Panc1 (cell line): ENCODE measurements at regions not wholly inside any gene's neighbourhood (a gene's known extent, or its start where the extent isn't known, plus 50 kb on each side); places are given as distances from the start of the nearest gene placed in this dataset.

Experiments
- ATAC-seq: fragments of 200-7000 bp; cut with Tn5 transposase; 2 replicates; pipeline ENCODE4 v1.9.1; 2020; ENCODE audit warnings: mild to moderate bottlenecking, moderate library complexity
- BruUV-seq: library from RNA; stranded (reverse); fragments of 400-500 nt; replicated peaks from 2 replicates; lab custom pipeline; 2021; lab: Mats Ljungman, UMichigan
- CTCF ChIA-PET: fragments of 300-600 bp; sonication (Branson Sonifier 250); formaldehyde crosslinking; loops from one replicate; lab custom pipeline; 2022; ENCODE audit warnings: antibody characterized with exemption; lab: Charles Lee
- POLR2A ChIA-PET: fragments of 300-600 bp; sonication (Branson Sonifier 250); formaldehyde crosslinking; loops from one replicate; lab custom pipeline; 2022; ENCODE audit warnings: antibody characterized with exemption; lab: Charles Lee
- DNase-seq: peaks from one replicate; pipeline ENCODE4 v3.0.0-alpha.2; 2010; ENCODE audit warnings: low read depth, low spot score
- H3K27ac ChIP-seq: 2 replicates; pipeline ENCODE4 v1.5.1; 2011; ENCODE audit warnings: mild to moderate bottlenecking, low read length, inconsistent platforms
- H3K27me3 ChIP-seq: fragments of 200-500 bp; sonication (Bioruptor generic); 2 replicates; pipeline ENCODE4 v1.6.0; 2014; ENCODE audit warnings: low read length, inconsistent platforms; ENCODE audit not compliant: control insufficient read depth, insufficient read depth
- H3K36me3 ChIP-seq: fragments of 200-500 bp; sonication (Bioruptor generic); 2 replicates; pipeline ENCODE4 v1.5.1; 2014; ENCODE audit warnings: inconsistent platforms, mild to moderate bottlenecking, low read length, moderate library complexity; ENCODE audit not compliant: control insufficient read depth, insufficient read depth
- H3K4me1 ChIP-seq: 2 replicates; pipeline ENCODE4 v1.5.1; 2011; ENCODE audit warnings: inconsistent platforms, mild to moderate bottlenecking, low read length, moderate library complexity; ENCODE audit not compliant: control insufficient read depth, insufficient read depth
- H3K4me3 ChIP-seq, 2 experiments: 2 replicates each; pipeline ENCODE4 v1.5.1; 2011 to 2012; ENCODE audit warnings: low read depth in 2 of 2, low read length in 2 of 2, mild to moderate bottlenecking in 2 of 2, inconsistent platforms in 1 of 2, moderate library complexity in 1 of 2
- H3K9me3 ChIP-seq: fragments of 200-500 bp; sonication (Bioruptor generic); 2 replicates; pipeline ENCODE4 v1.5.1; 2014; ENCODE audit warnings: low read depth, mild to moderate bottlenecking, inconsistent platforms, low read length, moderate library complexity; ENCODE audit not compliant: control insufficient read depth, insufficient read depth
- CTCF ChIP-seq: fragments of 450-650 bp; IDR thresholded peaks from 2 replicates; pipeline ENCODE4 v1.5.1; 2017; ENCODE audit warnings: mild to moderate bottlenecking
- POLR2AphosphoS5 ChIP-seq: IDR thresholded peaks from 2 replicates; pipeline ENCODE4 v1.6.1; 2012; ENCODE audit warnings: mild to moderate bottlenecking, low read depth, low read length, moderate library complexity
- REST ChIP-seq, 2 experiments: IDR thresholded peaks; 2 replicates each; pipeline ENCODE4 v1.6.1; 2011 to 2012; ENCODE audit warnings: low read depth in 2 of 2, control low read depth in 1 of 2, low read length in 1 of 2, mild to moderate bottlenecking in 1 of 2, moderate library complexity in 1 of 2; ENCODE audit not compliant: insufficient read depth in 1 of 2
- SIN3A ChIP-seq: IDR thresholded peaks from 2 replicates; pipeline ENCODE4 v1.6.1; 2012; ENCODE audit warnings: low read depth, mild to moderate bottlenecking, low read length, moderate library complexity, borderline replicate concordance; ENCODE audit not compliant: insufficient read depth
- TCF7L2 ChIP-seq: IDR thresholded peaks from 2 replicates; pipeline ENCODE4 v1.6.1; 2011; ENCODE audit warnings: mild to moderate bottlenecking, low read depth, low read length, inconsistent platforms
- in situ Hi-C: cut with HindIII; loops from 2 replicates; pipeline ENCODE4 v1.10.0; 2016; ENCODE audit warnings: low sequenced_read_pairs, low pct_unique_long_range_greater_than_20kb
- intact Hi-C: fragments of 100-400 bp; cut with micrococcal nuclease; formaldehyde crosslinking; loops from one replicate; pipeline ENCODE4 v1.10.0; 2022; ENCODE audit not compliant: unreplicated experiment

GRCh38 chr4:36872679-36873078, 371.9 kb upstream of the NWD2 start:
- ATAC-seq, result no peak
- TF ChIP-seq SIN3A, result no peak
- no peak for TF ChIP-seq REST (IDR thresholded peaks at IDR 0.05; ENCODE audit: insufficient read depth in 1 of 2, low read depth in 2 of 2, low read length in 1 of 2)
- no peak for TF ChIP-seq TCF7L2
- TF ChIP-seq POLR2AphosphoS5, result no peak
- TF ChIP-seq CTCF, result no peak

GRCh38 chr4:36884151-36884550, 360.4 kb upstream of the NWD2 start:
- intact Hi-C loops, result no loop called here
- no peak for ATAC-seq
- CTCF ChIA-PET, result no interaction called here

More at GRCh38 chr4:36872679-36873078, 371.9 kb upstream of the NWD2 start:
- Histone ChIP-seq H3K9me3 (no peaks in the 10 kb centered on the region), H3K4me3 (no peak overlapping the region), H3K27ac (no peak overlapping the region), H3K4me1 (no peaks in the 10 kb centered on the region), H3K36me3 (no peaks in the 10 kb centered on the region), H3K27me3 (no peaks in the 10 kb centered on the region)
- in situ Hi-C loops, result no loop called here
- ChIA-PET CTCF (no interaction called here), POLR2A (no interaction called here)
- no peak for DNase-seq
- no TSS peak for BruUV-seq
- intact Hi-C loops, result no loop called here

More at GRCh38 chr4:36884151-36884550, 360.4 kb upstream of the NWD2 start:
- no TSS peak for BruUV-seq
- Histone ChIP-seq H3K27me3 (no peaks in the 10 kb centered on the region), H3K36me3 (no peaks in the 10 kb centered on the region), H3K4me1 (no peaks in the 10 kb centered on the region), H3K27ac (no peak overlapping the region), H3K9me3 (no peaks in the 10 kb centered on the region), H3K4me3 (no peak overlapping the region)
- POLR2A ChIA-PET, result no interaction called here
- DNase-seq, result no peak
- no peak for TF ChIP-seq REST (IDR thresholded peaks at IDR 0.05; ENCODE audit: insufficient read depth in 1 of 2, low read depth in 2 of 2, low read length in 1 of 2)
- no peak for TF ChIP-seq CTCF
- TF ChIP-seq TCF7L2, result no peak
- TF ChIP-seq POLR2AphosphoS5, result no peak
- no peak for TF ChIP-seq SIN3A
- in situ Hi-C loops, result no loop called here
